ENCODE measurements at regions not wholly inside any gene's neighbourhood (a gene's known extent, or its start where the extent isn't known, plus 50 kb on each side); places are given as distances from the start of the nearest gene placed in this dataset.
A peak's percentile ranks its signal among the peaks of the same experiment; 100 is the strongest.
"Not testable (repeated sequence)": the region's sequence is repeated elsewhere in the genome, so short reads cannot be mapped to it uniquely, and the experiment has no call there.

GRCh38 chr2:89170506-89171173 lies 479.2 kb downstream of the RPIA start:
- not testable (repeated sequence) for H3K27ac Mint-ChIP-seq; H3K27me3 Mint-ChIP-seq; H3K4me3 Mint-ChIP-seq; H3K9me3 Mint-ChIP-seq; H3K36me3 Mint-ChIP-seq; H3K4me1 Mint-ChIP-seq; DNase-seq (ENCODE audit: low spot score in 2 of 2)
- peak; percentile 77 for ATAC-seq (ENCODE audit: low read depth)

DNA sequence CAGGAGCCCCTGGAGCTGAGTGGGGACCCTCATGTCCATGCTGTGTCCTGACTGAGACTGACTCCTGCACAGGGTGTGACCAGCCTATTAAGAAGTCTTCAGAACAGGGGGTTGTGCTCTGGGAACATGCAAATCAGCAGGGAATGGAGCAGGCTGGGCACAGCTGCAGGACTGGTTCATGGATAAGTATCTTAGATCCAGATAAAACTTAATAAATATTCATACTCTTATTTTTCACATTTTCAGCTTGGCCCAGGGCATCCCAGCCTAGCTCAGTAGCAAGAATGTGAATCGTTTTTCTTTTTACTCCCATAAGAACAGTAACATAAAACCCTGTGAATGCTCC lies 479.7 kb downstream of the RPIA start:
- H3K27ac Mint-ChIP-seq; H3K4me3 Mint-ChIP-seq; H3K4me1 Mint-ChIP-seq; H3K9me3 Mint-ChIP-seq; H3K36me3 Mint-ChIP-seq; ATAC-seq (ENCODE audit: low read depth); H3K27me3 Mint-ChIP-seq; DNase-seq (ENCODE audit: low spot score in 2 of 2): not testable (repeated sequence)

DNA sequence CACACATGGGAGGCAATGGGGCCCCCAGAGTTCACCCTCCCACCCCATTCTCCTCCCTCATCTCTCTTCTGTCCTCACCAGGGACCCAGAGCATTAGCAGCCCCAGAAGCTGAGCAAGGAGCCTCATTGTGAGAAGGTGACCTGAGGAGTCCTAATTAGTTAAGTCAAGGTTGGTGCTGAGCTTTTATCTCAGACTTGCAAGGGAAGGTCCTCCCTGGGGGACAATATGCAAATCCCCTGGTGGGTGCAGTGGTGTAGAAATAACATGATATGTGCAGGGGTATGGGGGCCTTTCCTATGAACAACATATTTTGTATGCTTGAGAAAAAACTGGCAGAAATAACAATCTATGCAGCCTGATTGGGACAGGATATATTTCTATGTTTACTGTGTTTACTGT lies 485.5 kb downstream of the RPIA start:
- not testable (repeated sequence) for H3K4me1 Mint-ChIP-seq; H3K27ac Mint-ChIP-seq; H3K4me3 Mint-ChIP-seq; H3K27me3 Mint-ChIP-seq; DNase-seq (ENCODE audit: low spot score in 2 of 2); H3K9me3 Mint-ChIP-seq; H3K36me3 Mint-ChIP-seq
- ATAC-seq (ENCODE audit: low read depth), result peak; percentile 95

- H3K9me3 Mint-ChIP-seq; H3K4me3 Mint-ChIP-seq; H3K36me3 Mint-ChIP-seq; DNase-seq (ENCODE audit: low spot score in 2 of 2); H3K27me3 Mint-ChIP-seq; H3K27ac Mint-ChIP-seq; ATAC-seq (ENCODE audit: low read depth); H3K4me1 Mint-ChIP-seq: not testable (repeated sequence)
Observed at GRCh38 chr2:89182221-89182620, 490.7 kb downstream of the RPIA start.

DNA sequence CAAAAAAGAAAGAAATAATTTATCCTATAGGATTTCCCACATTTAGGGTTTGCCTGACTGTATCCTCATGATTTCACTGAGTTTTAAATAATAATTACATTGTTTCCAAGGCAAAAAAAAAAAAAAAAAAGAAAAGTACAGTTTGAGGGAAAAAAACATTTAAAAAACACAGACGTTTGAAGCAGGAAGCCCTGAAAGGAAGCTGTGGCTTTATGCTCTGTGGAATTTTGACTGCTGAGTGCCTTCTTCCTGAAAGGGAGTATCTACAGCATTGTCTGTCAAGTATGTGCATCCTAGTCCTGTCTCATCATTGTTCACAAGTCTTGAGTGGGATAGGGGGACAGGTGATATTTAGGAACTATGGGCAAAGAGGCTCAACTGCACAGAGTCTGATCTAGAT lies 493.3 kb downstream of the RPIA start:
- not testable (repeated sequence) for H3K4me1 Mint-ChIP-seq; H3K27ac Mint-ChIP-seq; H3K27me3 Mint-ChIP-seq; H3K36me3 Mint-ChIP-seq; H3K9me3 Mint-ChIP-seq; H3K4me3 Mint-ChIP-seq; DNase-seq (ENCODE audit: low spot score in 2 of 2)
- peak; percentile 55 for ATAC-seq (ENCODE audit: low read depth)

GRCh38 chr2:89195636-89196251 lies 504.3 kb downstream of the RPIA start:
- Mint-ChIP-seq H3K4me1 (peaks cover 11% of the 10 kb centered on the region), H3K4me3 (peak overlapping the region; percentile 17)
- not testable (repeated sequence) for DNase-seq (ENCODE audit: low spot score in 2 of 2); H3K9me3 Mint-ChIP-seq; H3K27ac Mint-ChIP-seq; H3K36me3 Mint-ChIP-seq; H3K27me3 Mint-ChIP-seq
- peak; percentile 59 for ATAC-seq (ENCODE audit: low read depth)

DNA sequence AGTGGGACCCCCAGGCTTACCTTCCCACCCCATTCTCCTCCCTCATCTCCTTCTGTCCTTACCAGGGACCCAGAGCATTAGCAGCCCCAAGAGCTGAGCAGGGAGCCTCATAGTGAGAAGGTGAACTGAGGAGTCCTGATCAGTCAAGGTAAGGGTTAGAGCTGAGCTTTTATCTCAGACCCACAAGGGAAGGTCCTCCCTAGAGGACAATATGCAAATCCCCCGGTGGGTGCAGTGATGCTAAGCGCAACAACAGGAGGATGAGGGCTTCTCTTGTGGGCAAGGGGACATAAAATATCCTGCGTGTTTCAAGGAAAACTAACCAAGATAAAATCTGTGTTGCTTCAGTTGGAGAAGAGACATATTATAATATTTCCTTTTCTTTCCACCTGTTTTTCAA lies 505.2 kb downstream of the RPIA start:
- not testable (repeated sequence) for DNase-seq (ENCODE audit: low spot score in 2 of 2)
- ATAC-seq (ENCODE audit: low read depth), result peak; percentile 83
- H3K4me3 Mint-ChIP-seq, result peak overlapping the region; percentile 80

GRCh38 chr2:89198026-89198425 lies 506.6 kb downstream of the RPIA start:
- not testable (repeated sequence) for H3K27me3 Mint-ChIP-seq

More for the DNA sequence above, 505.2 kb downstream of the RPIA start:
- H3K36me3 Mint-ChIP-seq, H3K27me3 Mint-ChIP-seq, H3K27ac Mint-ChIP-seq, H3K9me3 Mint-ChIP-seq, H3K4me1 Mint-ChIP-seq: not testable (repeated sequence)

GRCh38 chr2:89199453-89200246 lies 508.2 kb downstream of the RPIA start:
- not testable (repeated sequence) for H3K9me3 Mint-ChIP-seq; DNase-seq (ENCODE audit: low spot score in 2 of 2); H3K4me3 Mint-ChIP-seq; H3K27ac Mint-ChIP-seq; H3K27me3 Mint-ChIP-seq; H3K4me1 Mint-ChIP-seq; H3K36me3 Mint-ChIP-seq
- peak; percentile 24 for ATAC-seq (ENCODE audit: low read depth)

More at GRCh38 chr2:89198026-89198425, 506.6 kb downstream of the RPIA start:
- ATAC-seq (ENCODE audit: low read depth); DNase-seq (ENCODE audit: low spot score in 2 of 2); H3K9me3 Mint-ChIP-seq; H3K4me1 Mint-ChIP-seq; H3K27ac Mint-ChIP-seq; H3K4me3 Mint-ChIP-seq; H3K36me3 Mint-ChIP-seq: not testable (repeated sequence)

- ATAC-seq (ENCODE audit: low read depth); H3K27me3 Mint-ChIP-seq; H3K4me1 Mint-ChIP-seq; H3K27ac Mint-ChIP-seq; H3K4me3 Mint-ChIP-seq; H3K36me3 Mint-ChIP-seq; H3K9me3 Mint-ChIP-seq; DNase-seq (ENCODE audit: low spot score in 2 of 2): not testable (repeated sequence)
Observed at GRCh38 chr2:89200247-89200527, 508.7 kb downstream of the RPIA start.

- not testable (repeated sequence) for DNase-seq (ENCODE audit: low spot score in 2 of 2); H3K4me1 Mint-ChIP-seq; ATAC-seq (ENCODE audit: low read depth); H3K27ac Mint-ChIP-seq; H3K27me3 Mint-ChIP-seq; H3K36me3 Mint-ChIP-seq; H3K4me3 Mint-ChIP-seq; H3K9me3 Mint-ChIP-seq
Observed at GRCh38 chr2:89202518-89202917, 511.0 kb downstream of the RPIA start.

GRCh38 chr2:89205153-89205552 lies 513.7 kb downstream of the RPIA start:
- H3K27ac Mint-ChIP-seq, H3K4me1 Mint-ChIP-seq, H3K36me3 Mint-ChIP-seq, H3K4me3 Mint-ChIP-seq, H3K9me3 Mint-ChIP-seq, H3K27me3 Mint-ChIP-seq: not testable (repeated sequence)
- ATAC-seq (ENCODE audit: low read depth) (peak; percentile 30), DNase-seq (ENCODE audit: low spot score in 2 of 2) (peak; percentile 44 to 72)

DNA sequence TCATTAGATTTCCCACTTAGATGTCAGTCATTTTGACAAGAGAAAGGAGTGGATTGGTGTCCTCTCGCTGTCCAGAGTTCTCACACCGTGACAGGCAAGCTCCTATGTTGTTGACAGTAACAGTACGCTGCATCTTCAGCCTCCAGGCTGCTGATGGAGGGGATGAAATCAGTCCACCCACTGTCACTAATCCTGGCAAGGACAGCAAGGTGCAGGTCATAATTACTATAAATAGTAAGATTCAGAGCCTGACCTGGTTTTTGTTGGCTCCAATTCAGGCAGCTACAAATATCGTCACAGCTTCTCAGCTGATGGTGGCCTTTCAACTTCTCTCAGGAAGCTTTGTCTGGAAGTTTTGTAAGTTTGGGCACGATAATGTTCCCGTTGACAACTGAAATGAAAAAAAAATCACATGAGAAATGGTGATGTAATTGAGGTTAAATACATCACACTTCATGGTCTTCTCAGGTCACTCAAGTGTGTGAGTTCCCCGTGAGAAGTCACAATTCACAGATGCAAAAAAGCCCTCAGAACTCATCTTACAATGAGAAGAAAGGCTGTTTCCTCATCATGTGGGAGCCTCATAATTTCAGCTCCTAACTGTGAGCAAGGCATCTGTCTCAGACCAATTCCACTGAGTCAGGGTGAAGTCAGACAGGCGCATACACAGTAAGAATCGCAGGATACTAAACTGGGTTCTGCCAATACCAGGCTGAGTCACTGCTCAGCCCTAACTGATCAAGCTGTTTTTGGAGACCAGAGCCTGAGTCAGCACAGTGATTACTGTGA lies 516.9 kb downstream of the RPIA start:
- DNase-seq (ENCODE audit: low spot score in 2 of 2) (peak in 1 of 2 donors; percentile 11), ATAC-seq (ENCODE audit: low read depth) (peak; percentile 78)
- not testable (repeated sequence) for H3K27ac Mint-ChIP-seq, H3K9me3 Mint-ChIP-seq, H3K4me1 Mint-ChIP-seq, H3K36me3 Mint-ChIP-seq, H3K4me3 Mint-ChIP-seq, H3K27me3 Mint-ChIP-seq

DNA sequence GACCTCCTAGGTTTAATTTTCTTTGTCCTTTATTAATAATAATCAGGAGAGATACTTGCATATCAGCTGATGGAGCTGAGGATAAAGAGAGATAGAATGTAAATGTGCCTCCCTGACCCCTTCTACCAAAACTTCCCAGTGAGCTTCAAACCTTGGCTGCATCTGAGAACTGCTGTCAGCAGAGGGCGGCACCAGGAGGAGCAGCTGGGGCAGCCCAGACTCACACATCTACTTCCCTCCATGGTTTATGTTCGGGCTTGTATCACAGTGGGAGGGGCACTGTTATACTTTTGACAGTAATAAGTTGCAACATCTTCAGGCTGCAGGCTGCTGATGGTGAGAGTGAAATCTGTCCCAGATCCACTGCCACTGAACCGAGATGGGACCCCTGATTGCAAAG lies 521.7 kb downstream of the RPIA start:
- not testable (repeated sequence) for H3K9me3 Mint-ChIP-seq, H3K27me3 Mint-ChIP-seq, H3K36me3 Mint-ChIP-seq, H3K4me1 Mint-ChIP-seq, H3K27ac Mint-ChIP-seq
- ATAC-seq (ENCODE audit: low read depth) (peak; percentile 78), DNase-seq (ENCODE audit: low spot score in 2 of 2) (peak in 1 of 2 donors; percentile 40)
- peak overlapping the region; percentile 65 for H3K4me3 Mint-ChIP-seq

Data from memory B cell (primary cell).